ENCODE measurements at regions not wholly inside any gene's neighbourhood (a gene's known extent, or its start where the extent isn't known, plus 50 kb on each side); places are given as distances from the start of the nearest gene placed in this dataset.

DNA sequence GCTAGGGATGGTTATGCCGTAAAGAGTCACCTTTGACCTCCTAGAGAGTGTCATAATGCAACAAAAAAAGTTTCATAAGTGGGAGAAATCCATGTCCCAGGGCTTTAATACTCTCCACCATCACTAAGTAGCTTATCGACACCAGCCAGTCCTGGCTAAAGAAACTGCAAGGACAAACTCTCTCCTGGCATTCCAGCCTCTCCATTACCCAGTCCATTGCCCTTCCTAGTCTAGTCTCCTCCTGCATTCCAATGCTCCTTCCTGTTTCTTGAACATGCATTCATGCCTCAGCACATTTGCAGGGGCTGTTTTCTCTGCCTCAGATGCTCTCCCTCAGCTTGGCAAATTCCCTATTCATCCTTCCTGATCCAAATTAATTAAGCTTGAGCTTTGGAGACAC lies 364.1 kb downstream of the BRINP1 start:
- ATAC-seq = no peak
- no peak for DNase-seq

- ATAC-seq = no peak
- DNase-seq = no peak
Observed at GRCh38 chr9:119009249-119009648, 360.0 kb downstream of the BRINP1 start.

DNA sequence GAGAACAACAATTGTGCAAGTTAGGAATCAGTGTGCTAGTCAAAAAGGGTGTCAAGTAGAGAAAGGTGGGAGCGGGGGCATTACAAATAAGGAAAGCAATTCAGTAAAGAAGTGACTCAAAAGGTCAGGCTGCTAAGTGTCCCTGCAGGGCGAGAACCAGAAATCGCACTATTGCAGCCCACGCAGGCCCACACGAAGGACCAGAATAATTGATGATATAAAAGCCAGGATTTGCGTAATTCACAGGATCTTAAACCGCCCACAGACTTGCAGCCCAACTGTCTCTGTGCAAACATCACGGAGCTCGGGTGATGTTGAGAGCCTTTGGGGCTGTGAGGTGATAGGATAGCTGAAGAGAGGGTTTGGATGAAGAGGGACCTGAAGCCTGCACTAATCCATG lies 349.0 kb downstream of the BRINP1 start:
- ATAC-seq (no peak), DNase-seq (no peak)

DNA sequence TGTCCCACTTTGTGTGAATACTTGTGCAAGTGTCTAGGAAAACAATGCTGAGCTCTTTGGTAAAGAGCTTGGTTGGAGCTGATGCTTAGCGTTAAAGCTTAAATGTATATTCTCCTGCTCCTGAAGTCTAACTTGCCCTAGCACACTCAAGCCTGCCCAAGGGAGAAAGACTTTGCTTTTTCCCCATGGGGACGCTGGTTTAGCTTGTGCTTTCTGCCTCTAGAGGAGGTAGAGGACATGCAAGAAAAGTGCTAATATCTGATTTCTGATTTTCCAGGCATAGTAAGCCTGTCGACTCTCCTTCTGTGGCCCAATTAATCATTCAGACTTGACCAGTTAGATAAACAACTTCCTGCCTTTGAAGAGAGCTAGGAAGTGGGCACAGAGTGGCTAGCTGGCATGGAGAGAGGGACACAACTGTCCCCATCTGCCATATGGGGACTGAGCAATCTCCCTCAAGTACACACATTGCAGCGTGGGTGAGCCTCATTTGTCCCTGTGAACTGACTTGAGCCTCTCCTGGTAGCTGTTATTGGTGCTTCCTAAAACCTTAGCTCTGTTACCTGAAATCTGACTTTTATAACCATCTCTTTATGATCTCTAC lies 348.4 kb downstream of the BRINP1 start:
- DNase-seq = no peak
- no peak for ATAC-seq

DNA sequence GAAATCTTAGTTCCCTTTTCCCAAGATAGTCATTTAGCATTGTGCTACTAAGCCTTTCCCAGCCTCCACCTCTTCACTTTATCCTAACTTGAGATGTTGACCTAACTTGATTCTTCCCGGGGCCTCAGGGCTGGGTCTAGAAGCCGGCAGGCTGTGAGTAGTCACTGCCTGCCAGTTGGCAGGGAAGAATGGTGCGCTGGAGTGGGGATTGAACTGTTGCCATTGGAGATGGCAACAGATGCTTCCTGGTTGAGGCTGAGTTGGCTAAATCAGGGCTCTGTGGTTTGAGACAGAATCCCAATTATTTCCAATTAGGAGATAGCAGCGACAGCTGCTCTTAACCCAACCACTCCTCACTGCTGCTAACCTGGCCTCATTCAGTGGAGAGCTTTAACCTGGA lies 343.1 kb downstream of the BRINP1 start:
- ATAC-seq (no peak), DNase-seq (no peak)

- no peak for ATAC-seq
- no peak for DNase-seq
Observed at GRCh38 chr9:119027901-119028699, 341.1 kb downstream of the BRINP1 start.

DNA sequence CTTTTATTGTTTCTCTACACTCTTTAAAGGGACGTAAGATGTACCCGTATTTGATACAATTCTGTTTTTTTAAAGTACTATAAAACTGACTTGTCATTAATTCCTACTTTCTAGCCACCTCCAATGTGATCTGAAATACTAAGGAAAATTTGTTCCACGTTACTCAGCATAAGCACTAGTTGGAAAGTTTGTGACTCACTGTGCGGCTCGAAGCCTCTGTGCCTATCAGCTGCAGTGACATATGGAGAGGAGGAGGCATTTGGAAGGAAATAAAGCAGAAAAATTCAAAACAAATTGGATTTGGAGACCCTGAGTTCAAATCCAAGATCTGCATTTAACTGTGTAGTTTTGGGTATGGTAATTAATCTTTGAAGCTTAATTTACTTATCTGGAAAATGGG lies 339.3 kb downstream of the BRINP1 start:
- DNase-seq (no peak), ATAC-seq (no peak)

DNA sequence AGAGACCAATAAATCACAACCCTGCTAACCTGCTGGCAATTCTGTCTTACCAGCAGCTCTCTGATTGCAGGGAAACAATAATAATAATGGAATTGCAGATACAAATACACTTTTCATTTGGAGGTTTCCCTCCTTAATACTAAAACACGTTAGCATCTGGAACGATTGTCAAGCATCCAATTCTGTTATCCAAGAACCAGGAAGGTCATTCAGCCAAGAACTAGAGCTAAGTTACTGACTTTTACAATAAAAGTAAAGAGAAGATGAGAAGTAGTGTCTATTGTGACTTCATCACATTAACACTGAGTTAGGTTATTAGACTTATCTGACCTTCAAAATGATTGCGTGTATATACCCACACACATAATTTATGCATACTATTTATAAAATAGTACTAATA lies 335.6 kb downstream of the BRINP1 start:
- no peak for ATAC-seq

DNA sequence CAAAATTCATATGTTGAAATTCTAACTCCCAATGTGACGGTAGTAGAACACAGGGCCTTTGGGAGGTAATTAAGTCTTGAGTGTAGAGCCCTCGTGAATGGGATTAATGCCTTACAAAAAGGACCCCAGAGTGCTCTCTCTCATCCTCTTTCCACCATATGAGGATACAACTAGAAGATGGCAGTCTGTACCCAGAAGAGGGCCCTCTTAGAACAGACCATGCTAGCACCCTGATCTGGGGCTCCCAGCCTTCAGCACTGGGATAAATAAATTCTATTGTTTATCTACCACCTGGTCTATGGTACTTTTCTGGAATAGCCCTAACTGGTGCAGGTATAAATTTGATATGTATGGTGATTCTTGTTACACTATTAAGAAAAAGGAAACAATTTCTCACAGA lies 332.3 kb downstream of the BRINP1 start:
- no peak for DNase-seq
- ATAC-seq = no peak

More for the DNA sequence above, 335.6 kb downstream of the BRINP1 start:
- no peak for DNase-seq

GRCh38 chr9:119043996-119044395 lies 325.2 kb downstream of the BRINP1 start:
- ATAC-seq (no peak), DNase-seq (no peak)

DNA sequence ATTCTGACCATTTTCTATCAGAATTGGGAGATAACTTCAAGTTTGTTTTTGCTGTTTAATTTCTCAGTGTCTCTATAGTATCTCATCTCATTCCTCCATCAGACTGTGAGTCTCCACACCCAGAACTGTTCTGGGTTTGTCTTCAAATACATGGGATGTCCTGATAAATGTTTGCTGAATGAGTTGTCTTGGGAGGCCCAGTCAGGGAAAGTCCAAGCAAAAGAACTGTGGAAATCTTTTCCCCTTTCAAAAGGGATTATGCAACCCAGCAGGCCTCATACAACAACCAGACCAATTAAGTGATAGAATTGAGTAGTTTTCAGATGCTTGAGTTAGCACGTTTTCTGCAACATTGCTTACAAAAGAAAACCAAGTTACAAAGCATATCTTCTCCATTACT lies 324.4 kb downstream of the BRINP1 start:
- DNase-seq (no peak), ATAC-seq (no peak)

- ATAC-seq = no peak
- no peak for DNase-seq
Observed at GRCh38 chr9:119047513-119048307, 321.5 kb downstream of the BRINP1 start.

DNA sequence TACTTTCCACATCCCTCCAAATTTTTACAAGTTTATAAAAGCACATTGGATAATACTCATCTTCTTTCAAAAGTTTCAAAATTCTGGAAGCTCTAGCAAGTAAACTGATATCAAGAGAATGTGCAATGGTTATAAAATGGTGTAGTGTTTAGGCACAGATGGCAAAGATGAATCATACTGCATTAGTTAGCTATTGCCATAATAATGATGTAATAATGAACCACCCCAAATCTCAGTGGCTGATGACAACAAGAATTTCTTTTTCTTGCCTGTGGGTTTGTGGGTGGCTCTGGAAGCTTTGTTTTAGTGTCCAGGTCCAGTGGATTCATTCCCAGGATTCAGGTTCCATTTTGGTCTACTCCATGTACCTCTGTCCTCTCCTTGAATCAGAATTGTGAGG lies 319.0 kb downstream of the BRINP1 start:
- ATAC-seq (no peak), DNase-seq (no peak)

DNA sequence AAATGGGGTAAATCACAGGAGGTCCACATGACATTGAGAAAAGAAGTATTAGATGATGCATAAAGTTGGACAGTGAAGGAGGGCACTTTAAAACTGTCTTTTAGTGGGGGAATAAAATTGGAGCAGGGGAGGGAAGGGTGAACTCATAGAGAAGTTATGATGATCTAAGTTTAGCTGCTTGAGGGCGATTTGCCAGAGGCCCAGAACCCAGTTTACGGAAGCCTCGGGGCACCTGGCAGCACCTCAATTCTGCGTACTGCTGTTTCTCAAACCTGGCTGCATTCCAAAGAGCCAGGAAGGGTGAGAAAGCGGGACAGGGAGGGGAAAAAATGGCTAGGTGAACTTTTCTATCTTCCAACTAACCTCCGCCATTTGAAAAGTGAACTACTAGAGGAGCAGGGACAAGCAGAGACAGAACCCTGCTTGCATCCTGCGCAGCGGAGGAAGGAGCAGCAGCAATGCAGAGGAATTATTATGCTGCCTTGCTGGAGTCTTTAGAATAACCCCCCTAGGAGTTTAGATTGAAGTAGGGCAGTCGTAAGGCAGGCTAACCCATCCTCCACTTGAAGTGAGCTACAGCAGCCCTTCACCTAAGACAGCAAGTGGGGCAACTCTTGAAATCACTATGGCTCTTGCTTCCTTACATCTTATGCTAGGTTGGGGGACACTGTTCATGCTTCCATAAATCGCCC lies 316.8 kb downstream of the BRINP1 start:
- ATAC-seq = no peak
- no peak for DNase-seq

DNA sequence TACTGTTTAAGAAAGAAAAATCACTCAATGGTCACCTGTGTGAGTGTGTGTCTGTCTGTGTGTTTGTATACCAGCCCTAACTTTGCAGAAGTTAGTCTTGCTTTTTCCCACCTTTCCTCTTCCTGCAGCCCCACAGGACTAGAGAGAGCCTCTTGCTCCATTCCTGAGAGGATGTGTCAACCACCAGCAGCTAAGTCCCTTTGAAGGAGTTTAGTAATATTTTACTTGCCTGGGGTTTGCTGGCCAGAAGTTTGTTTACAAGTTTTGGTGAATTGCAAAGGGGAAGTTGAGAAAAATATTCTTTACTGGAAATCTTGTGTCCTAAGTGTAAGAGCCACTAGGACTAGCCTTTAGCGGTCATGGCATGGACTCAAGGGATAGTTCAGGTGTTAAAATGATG lies 316.2 kb downstream of the BRINP1 start:
- no peak for ATAC-seq
- DNase-seq = no peak

DNA sequence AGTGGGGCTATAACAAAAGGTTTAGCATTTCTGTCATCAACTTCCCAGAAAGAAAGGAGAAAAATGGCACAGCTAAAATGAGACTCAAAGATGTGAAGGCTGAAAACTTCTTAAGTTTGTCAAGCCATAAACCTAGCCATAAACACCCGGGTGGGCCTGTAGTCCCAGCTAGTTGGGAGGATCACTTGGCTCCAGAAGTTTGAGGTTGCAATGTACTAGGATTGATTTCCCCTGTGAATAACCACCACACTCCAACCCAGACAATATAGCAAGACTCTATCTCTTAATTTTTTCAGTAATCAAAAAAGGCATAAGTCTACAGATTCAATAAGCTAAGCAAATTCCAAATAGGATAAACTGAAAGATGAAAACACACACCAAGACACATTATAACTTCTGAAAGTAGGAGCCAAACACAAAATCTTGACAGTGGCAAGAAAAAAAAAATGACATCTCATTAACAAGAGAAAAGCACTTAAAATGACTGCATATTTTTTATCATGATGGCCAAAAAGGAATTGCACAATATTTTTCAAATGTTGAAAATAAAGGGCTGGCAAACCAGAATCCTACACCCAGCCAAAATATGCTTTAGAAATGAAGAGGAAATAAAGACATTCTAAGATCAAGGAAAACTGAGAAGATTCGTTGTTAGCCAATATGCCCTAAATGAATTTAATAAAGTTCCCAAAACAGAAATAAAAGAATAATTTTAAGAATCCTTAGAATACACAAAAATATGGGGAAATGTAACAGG lies 308.4 kb downstream of the BRINP1 start:
- no peak for ATAC-seq
- DNase-seq = no peak

GRCh38 chr9:119071636-119072035 lies 297.6 kb downstream of the BRINP1 start:
- DNase-seq (no peak), ATAC-seq (no peak)

GRCh38 chr9:119074017-119074416 lies 295.2 kb downstream of the BRINP1 start:
- DNase-seq (no peak), ATAC-seq (no peak)

- no peak for ATAC-seq
- DNase-seq = no peak
Observed at GRCh38 chr9:119078015-119078414, 291.2 kb downstream of the BRINP1 start.

DNA sequence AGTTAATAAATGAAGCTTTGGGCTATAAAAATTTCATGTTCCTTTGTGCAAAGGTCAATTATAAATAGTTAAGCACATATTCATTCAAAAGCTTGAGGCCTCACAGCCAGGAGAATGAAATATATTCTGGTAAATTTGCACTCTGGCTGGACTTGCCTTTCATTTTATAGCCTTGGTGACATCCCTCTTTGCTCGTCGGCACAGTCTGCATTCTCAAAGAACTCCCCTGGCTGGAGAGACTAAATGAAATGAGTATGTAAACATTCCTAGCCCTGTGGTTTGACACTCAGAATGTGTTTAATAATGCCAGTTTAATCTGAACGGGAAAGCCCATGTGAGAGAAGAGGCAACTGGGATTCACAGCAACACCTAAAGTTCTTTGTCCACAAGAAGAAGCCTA lies 285.6 kb downstream of the BRINP1 start:
- no peak for ATAC-seq
- no peak for DNase-seq

DNA sequence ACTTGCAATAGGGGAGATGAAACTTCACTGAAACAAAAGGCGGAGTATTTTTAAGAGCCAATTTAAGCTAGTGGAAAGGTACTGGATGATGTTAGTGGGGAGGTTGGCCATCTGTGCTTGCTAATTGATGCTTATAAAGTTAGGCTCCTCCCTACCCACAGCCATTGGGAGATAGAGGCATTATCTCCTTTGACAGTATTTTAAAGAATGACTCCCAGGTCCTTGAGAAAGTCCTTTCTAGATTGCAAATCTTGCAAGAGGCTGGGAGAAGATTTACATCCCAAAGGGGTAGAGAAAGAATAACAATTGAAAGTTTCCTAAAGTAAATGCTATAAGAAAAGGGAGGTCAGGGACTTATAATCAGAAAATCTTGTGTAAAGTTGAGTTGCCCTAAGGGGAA lies 282.6 kb downstream of the BRINP1 start:
- DNase-seq (no peak), ATAC-seq (no peak)

DNA sequence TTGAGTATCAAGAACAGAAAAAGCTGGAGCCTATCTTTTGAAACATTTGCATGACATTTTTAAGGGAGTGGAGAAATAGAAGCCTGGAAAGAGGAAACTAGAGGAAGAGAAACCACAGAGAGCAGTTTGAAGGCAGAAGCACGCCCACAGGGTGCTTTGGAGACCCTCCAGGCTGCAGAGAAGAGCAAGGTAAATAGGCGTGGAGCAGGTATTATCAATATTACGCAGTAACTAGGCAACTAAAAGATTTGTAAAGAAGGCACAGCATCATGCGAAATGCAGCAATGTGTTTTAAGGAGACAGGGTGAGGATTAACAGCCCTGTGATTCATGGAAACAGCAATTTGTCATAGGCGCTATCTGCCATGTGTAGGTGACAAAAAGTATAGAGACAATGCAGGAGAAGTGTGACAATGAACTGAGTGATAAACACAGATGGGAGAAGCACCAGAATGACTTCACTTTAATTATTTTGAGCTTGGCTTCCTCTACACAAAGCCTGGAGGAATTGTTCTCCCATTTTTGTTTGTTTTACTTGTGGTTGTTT lies 281.2 kb downstream of the BRINP1 start:
- ATAC-seq (no peak), DNase-seq (no peak)
